Heart right ventricle (tissue), 16 donors: ENCODE measurements at regions not wholly inside any gene's neighbourhood (a gene's known extent, or its start where the extent isn't known, plus 50 kb on each side); places are given as distances from the start of the nearest gene placed in this dataset.

ENCODE experiments used
- ATAC-seq, 8 donors: fragments of 200-7000 bp; cut with Tn5 transposase; one replicate each; pipeline ENCODE4 v1.9.1; 2020; ENCODE audit warnings: mild to moderate bottlenecking in 8 of 8, moderate library complexity in 8 of 8, moderate number of reproducible peaks in 1 of 8
- DNase-seq, 2 donors: peaks; one replicate each; pipeline ENCODE4 v3.0.0-alpha.2; 2020
- H3K27ac ChIP-seq, 10 donors: fragments of 200-600 bp; sonication (generic) in 2 of 10; one replicate each; pipeline versions ENCODE4 v1.5.0 to v1.8.0; 2020 to 2022; ENCODE audit warnings: mild to moderate bottlenecking in 3 of 10
- H3K27me3 ChIP-seq, 7 donors: fragments of 200-600 bp; one replicate each; pipeline ENCODE4 v1.8.0; 2021 to 2022; ENCODE audit warnings: mild to moderate bottlenecking in 2 of 7
- H3K36me3 ChIP-seq, 9 donors: fragments of 200-600 bp; sonication (generic) in 1 of 9; one replicate each; pipeline versions ENCODE4 v1.5.0 to v1.8.0; 2020 to 2022; ENCODE audit warnings: mild to moderate bottlenecking in 2 of 9
- H3K4me1 ChIP-seq, 9 donors: fragments of 200-600 bp; sonication (generic) in 1 of 9; one replicate each; pipeline versions ENCODE4 v1.5.0 to v1.8.0; 2020 to 2022; ENCODE audit warnings: mild to moderate bottlenecking in 4 of 9
- H3K4me3 ChIP-seq, 10 donors: fragments of 200-600 bp; sonication (generic) in 2 of 10; one replicate each; pipeline versions ENCODE4 v1.5.0 to v1.8.0; 2020 to 2022; ENCODE audit warnings: mild to moderate bottlenecking in 7 of 10, moderate library complexity in 2 of 10
- H3K9me3 ChIP-seq, 11 donors: fragments of 200-600 bp in 10 of 11; sonication (generic) in 2 of 11; one replicate each; pipeline versions ENCODE4 v1.5.0 to v1.8.0; 2013 to 2022; ENCODE audit warnings: mild to moderate bottlenecking in 2 of 11, control low read depth in 1 of 11, moderate library complexity in 1 of 11
- whole genome bisulfite sequencing, 2 donors: extraction: QIAGEN DNeasy Blood & Tissue Kit; methylation state at CpG; one replicate each; pipeline ENCODE4 v1.1.7; 2013; ENCODE audit warnings: inconsistent platforms in 1 of 2; 5-methylcytosine and 5-hydroxymethylcytosine counted together
- intact Hi-C, 10 donors: fragments of 100-400 bp; cut with DNase I; formaldehyde crosslinking; loops; one replicate each; pipeline versions ENCODE4 v1.11.1 to v1.14.2; 2022
- TF ChIP-seq, protein P1 (sequence below), 9 donors: fragments of 200-600 bp; sonication (generic) in 2 of 9; IDR thresholded peaks; one replicate each; pipeline versions ENCODE4 v1.5.0 to v1.8.0; 2021 to 2022; ENCODE audit warnings: antibody characterized with exemption in 9 of 9, mild to moderate bottlenecking in 5 of 9, moderate library complexity in 1 of 9
- donor health status: Arrhythmogenic right ventricular cardiomyopathy.
- donor health status: ischemic (EF 13 %, LVEDD 7.1; RV severe dilation, severe dysfunction).
- donor health status: healthy with polysubstance abuse.
- donor health status: DM: no; HTN: yes; CAD: no.
- donor health status: DM: no; HTN: no; CAD: no.
- donor health status: ischemic (EF 25% LVEDD 6.9; RV normal size, moderate dysfunction).
- donor health status: ischemic (EF 25% LVEDD 5.7; RV mildly dilated, moderate dysfunction).
- donor health status: healthy.
- donor health status: DM: yes; HTN: yes; CAD: no.
- donor health status: Ischemic cardiomyopathy.
- donor health status: ischemic (EF 35%, LVEDD 5.7; RV mildly dilated, moderate dysfunction).
- donor health status: nonischemic (EF 11% LVEDD 7.7; RV severe dilation, severe dysfunction).
- donor health status: DM: yes; HTN: yes; CAD: no.
- donor health status: PGD.
- donor health status: ischemic (EF 29% LVEDD 5.4; RV normal size, mild dysfunction).
- donor health status: nonischemic (EF 23%, LVEDD 6.1; RV moderate dilation, normal function).

DNA sequence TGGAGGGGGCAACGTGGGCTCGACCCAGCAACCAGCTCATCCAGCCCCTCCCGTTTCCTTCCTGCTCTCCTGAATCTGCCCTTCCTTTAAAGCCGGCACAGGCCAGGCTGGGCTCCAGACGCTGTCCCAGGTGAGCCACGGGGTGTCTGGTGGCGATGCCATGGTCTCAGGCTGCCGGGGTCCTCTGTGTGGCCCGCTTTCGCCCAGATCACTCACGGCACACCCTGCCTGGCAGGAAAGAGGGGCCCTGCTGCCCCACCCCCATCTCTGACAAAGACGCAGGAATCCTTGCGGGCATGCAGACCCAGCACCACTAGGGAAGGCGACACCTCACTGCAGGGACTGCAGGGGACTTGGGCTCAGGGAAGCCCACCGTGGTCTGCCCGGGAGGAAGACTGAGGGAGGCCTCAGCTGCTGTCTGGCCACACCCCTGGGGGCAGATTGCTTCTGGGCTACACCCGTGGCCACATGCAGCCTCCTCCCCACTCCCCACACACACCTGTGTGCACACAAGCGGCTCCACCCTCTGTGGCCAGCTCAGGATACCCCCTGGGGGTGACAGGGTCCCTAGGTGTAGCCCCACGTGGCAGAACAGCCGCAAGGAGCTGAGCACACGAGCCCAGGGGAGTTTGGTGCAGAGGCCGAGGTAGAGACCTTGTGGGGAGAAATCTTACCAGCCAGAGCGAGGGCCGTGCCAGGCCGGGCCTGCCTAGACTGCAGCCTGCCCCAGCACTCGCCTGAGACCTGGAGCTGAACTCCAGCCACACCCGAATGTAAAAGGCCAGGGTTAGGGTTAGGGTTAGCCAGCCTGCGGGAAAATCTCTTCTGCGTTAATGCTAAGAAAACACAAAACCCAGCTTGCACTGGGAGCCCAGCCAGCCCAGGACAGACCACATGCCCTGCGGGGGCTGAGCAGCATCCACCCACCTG is 104.6 kb downstream of the DLL1 start:
- WGBS, 2 donors: 79% methylated on average over 30 of the region's 30 CpGs
- H3K27ac ChIP-seq: no peak overlapping the region
- H3K4me3 ChIP-seq: no peak overlapping the region
- no peaks in the 10 kb centered on the region for H3K36me3 ChIP-seq
- H3K9me3 ChIP-seq: no peaks in the 10 kb centered on the region
- H3K27me3 ChIP-seq: peaks cover 0 to 22% (median 0%) of the 10 kb centered on the region in 7 donors
- ATAC-seq (peak in 1 of 8 donors; percentile 15), DNase-seq (no peak)
- TF ChIP-seq, protein P1, sequence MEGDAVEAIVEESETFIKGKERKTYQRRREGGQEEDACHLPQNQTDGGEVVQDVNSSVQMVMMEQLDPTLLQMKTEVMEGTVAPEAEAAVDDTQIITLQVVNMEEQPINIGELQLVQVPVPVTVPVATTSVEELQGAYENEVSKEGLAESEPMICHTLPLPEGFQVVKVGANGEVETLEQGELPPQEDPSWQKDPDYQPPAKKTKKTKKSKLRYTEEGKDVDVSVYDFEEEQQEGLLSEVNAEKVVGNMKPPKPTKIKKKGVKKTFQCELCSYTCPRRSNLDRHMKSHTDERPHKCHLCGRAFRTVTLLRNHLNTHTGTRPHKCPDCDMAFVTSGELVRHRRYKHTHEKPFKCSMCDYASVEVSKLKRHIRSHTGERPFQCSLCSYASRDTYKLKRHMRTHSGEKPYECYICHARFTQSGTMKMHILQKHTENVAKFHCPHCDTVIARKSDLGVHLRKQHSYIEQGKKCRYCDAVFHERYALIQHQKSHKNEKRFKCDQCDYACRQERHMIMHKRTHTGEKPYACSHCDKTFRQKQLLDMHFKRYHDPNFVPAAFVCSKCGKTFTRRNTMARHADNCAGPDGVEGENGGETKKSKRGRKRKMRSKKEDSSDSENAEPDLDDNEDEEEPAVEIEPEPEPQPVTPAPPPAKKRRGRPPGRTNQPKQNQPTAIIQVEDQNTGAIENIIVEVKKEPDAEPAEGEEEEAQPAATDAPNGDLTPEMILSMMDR (IDR thresholded peaks at IDR 0.05): no peak
- H3K4me1 ChIP-seq: no peaks in the 10 kb centered on the region
- intact Hi-C loops: no loop called here

DNA sequence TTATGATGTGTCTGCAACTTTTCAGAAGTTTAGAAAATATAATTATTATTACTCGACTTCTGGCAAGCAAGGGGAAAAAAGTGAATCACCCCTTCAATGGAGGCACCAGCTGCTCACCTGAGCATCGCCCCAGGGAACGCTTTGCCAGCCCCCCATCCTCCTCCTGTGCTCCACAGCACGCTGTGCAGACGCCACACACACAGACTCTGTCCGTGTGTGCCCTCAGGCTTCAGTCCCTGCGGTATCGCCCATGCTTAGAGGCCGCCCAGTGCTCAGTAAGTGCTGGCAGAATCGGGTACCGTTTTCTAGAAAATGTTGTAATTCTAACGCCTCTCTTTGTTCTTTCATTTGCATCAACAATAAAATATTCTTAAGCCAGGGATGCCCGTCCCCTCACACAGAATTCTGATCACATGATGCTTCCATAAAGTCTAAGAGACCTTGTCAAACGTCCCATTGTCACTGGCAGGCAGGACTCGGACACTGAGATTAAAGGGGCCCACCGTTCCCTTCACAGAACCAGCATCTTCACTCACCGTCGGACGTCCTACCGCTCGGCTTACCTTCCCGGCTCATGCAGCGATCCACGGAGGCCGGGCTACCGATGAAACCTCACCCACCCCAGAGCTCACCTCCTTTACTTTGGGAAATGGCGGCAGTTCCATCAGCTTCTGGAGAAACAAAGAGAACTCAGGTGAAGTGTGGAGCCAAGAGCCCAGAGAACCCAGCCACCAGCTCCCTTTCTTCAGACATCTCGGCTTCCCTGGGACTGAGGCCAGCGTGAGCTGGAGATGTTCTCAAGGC is 105.5 kb downstream of the DLL1 start:
- TF ChIP-seq, protein P1 (IDR thresholded peaks at IDR 0.05): no peak
- no peaks in the 10 kb centered on the region for H3K9me3 ChIP-seq
- no peak overlapping the region for H3K4me3 ChIP-seq
- no peaks in the 10 kb centered on the region for H3K4me1 ChIP-seq
- no peaks in the 10 kb centered on the region for H3K36me3 ChIP-seq
- H3K27me3 ChIP-seq: peaks cover 0 to 22% (median 0%) of the 10 kb centered on the region in 7 donors
- intact Hi-C loops: no loop called here
- WGBS, 2 donors: 92 to 93% methylated on average over 29 of the region's 29 CpGs
- DNase-seq (no peak), ATAC-seq (no peak)
- no peak overlapping the region for H3K27ac ChIP-seq

DNA sequence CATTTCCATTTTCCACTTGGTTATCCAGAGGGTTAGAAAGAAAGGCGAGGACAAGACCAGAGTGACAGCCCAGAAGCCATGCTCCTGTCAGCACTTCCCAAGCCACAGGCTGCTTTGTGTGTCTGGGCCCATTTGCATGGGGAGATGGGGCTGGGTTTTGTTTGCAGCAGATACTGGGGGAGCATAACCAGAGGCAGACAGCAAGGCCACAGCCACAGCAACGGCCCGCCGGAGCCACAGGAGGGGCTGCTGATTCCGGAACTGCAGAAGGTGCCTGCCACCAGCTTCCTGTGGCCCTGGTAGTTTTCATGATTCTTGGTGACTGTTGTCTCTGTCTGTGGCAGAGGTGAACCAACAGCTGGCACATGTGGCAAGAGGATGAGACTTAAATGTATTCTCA is 106.6 kb downstream of the DLL1 start:
- TF ChIP-seq, protein P1 (IDR thresholded peaks at IDR 0.05): no peak
- ATAC-seq (no peak), DNase-seq (no peak)
- Histone ChIP-seq H3K4me1 (peaks cover 0 to 7% (median 0%) of the 10 kb centered on the region in 9 donors), H3K4me3 (no peak overlapping the region), H3K27ac (no peak overlapping the region), H3K9me3 (no peaks in the 10 kb centered on the region), H3K36me3 (no peaks in the 10 kb centered on the region), H3K27me3 (peaks cover 0 to 22% (median 0%) of the 10 kb centered on the region in 7 donors)
- WGBS, 2 donors: 66 to 67% methylated on average over 5 of the region's 5 CpGs
- intact Hi-C loops: no loop called here

DNA sequence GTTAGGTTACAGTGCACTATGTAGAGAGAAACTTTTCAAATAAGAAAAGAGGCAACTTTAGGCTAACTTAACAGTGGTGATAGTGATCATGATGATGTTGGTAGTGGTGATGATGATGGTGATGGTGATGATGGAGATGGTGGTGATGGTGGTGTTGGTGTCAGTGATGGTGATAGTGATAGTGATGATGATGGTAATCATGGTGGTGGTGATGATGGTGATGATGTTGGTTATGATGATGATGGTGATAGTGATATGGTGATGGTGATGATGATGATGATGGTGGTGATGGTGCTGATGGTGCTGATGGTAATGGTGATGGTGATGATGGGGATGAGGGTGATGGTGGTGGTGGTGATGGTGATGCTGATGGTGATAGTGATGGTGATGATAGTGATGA is 107.4 kb downstream of the DLL1 start:
- DNase-seq (no peak), ATAC-seq (no peak)
- intact Hi-C loops: no loop called here
- no peak overlapping the region for H3K4me3 ChIP-seq
- H3K27me3 ChIP-seq: peaks cover 0 to 22% (median 0%) of the 10 kb centered on the region in 7 donors
- H3K36me3 ChIP-seq: no peaks in the 10 kb centered on the region
- TF ChIP-seq, protein P1 (IDR thresholded peaks at IDR 0.05): no peak
- no peak overlapping the region for H3K27ac ChIP-seq
- no peaks in the 10 kb centered on the region for H3K9me3 ChIP-seq
- peaks cover 0 to 11% (median 6%) of the 10 kb centered on the region in 9 donors for H3K4me1 ChIP-seq
